NCI-H1417 treated with DMSO at 0.1 percent for 48 hours (cell line): ENCODE measurements at regions not wholly inside any gene's neighbourhood (a gene's known extent, or its start where the extent isn't known, plus 50 kb on each side); places are given as distances from the start of the nearest gene placed in this dataset.
"Not testable (repeated sequence)": the region's sequence is repeated elsewhere in the genome, so short reads cannot be mapped to it uniquely, and the experiment has no call there.

Experiments used
- DNase-seq: peaks from one replicate; lab custom pipeline; 2025; lab: John Stamatoyannopoulos, UW

DNA sequence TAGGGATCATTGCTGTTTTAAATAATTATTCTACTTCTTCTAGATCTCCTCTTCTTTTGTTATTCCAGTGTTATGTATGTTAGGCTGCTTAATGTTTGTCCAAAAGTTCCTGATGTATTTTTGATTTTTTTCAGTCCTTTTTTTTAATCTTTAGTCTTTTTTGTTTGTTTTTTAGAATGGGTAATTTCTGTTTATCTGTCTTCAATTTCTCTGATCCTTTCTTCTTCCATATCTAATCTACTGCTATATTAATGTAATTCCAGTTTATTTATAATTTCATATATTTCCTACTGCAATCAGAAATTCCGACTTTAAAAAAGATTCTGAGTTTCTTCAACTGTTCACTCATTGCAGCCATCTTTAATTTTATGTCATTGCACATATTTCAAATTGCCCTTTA, 452.8 kb upstream of the POT1 start:
- no peak for DNase-seq

GRCh38 chr7:125375942-125376341, 446.3 kb upstream of the POT1 start:
- no peak for DNase-seq

- DNase-seq, result no peak
Measured at GRCh38 chr7:125370502-125370901, 440.9 kb upstream of the POT1 start.

DNA sequence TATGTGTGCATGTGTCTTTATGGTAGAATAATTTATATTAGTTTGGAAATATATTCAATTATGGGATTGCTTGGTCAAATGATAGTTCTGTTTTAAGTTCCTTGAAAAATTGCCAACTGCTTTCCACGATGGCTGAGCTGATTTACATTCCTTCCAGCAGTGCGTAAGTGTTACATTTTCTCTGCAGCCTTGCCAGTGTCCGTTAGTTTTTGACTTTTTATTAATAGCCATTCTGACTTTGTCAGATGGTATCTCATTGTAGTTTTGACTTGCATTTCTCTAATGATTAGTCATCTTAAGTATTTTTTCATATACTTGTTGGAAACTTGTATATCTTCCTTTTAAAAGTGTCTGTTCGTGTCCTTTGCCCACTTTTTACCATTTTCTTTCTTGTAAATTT, 434.2 kb upstream of the POT1 start:
- DNase-seq, result no peak

DNA sequence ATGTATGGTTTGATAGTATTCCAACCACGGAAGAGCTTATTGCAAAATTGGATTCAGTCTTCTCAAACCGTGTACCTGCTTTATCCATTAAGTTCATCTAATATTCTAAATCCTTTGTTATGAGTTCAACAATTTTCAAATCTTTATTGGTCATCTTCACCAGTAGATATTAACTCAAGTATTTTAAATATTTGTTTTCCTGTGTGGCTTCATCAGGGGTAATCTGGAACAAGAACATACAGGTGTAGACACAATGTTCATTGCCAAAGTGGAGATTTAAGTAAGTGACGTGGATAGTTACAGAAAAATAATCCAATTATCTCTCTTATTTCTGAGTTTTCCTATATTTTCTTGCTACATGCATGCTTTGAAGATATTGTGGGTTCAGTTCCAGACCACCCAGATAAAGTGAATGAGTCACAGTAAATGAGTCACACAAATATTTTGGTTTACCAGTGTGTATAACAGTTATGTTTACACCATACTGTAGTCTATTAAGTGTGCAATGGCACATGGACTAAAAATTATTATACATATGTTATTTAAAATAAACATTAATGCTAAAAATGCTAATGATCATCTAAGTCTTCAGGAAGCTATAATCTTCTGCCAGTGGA, 429.0 kb upstream of the POT1 start:
- DNase-seq, result no peak

DNA sequence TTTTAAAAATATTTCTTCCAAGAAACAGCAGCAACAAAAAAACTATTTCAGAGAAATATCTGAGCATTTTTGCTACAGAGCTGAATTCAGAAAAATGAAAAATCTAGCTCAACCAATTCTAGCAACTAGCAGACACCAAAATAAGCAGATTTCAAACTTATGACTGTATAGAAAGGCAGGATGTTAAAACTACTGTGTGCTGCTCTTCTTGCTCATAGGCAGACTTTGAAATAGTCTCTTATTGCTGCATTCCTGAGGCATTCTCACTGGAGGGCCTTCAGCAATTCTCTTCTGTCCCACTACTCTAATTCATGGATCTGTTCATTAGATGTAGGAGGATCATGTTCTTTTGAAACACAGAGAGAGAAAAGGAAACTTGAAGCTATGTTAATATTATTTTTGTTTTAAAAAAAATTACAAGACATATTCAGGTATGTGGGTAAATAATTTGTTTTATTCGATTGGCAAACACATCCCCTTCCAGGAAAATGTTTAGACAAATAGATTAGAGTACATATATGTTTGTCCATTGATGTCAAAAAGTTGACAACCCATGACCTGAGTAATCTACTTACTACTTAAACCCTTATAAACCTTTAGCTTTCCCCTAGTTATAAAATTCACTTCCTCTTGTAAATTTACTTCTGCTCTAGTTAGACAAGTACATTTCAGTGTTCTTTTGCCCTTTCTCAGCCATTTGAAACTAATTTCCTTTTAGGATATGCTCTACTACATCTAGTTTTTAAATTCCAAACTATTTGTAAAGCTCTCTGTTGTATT, 428.2 kb upstream of the POT1 start:
- DNase-seq, result no peak

GRCh38 chr7:125355899-125356298, 426.3 kb upstream of the POT1 start:
- no peak for DNase-seq

DNA sequence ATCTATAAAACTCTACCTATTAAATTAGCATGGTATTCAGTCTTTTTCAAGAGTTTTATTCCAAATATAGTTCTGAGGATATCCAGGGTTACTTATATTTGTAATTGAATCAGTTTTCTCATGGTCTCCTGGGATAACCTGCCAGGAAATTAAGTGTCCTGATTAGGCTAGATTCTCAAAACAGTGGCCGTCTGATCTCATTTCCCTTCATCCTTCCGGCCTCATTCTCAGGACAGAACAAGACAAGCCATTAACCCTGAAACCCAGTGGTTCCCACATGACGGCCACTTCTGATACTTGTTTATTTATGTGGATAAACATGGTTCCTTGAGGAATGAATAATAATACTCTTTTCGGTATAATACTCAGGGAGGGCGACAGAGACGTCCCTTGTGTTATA, 417.6 kb upstream of the POT1 start:
- DNase-seq, result no peak

- DNase-seq, result no peak
Measured at GRCh38 chr7:125338110-125338509, 408.5 kb upstream of the POT1 start.

- DNase-seq, result no peak
Measured at GRCh38 chr7:125336326-125336725, 406.7 kb upstream of the POT1 start.

GRCh38 chr7:125326666-125327255, 397.1 kb upstream of the POT1 start:
- no peak for DNase-seq

- no peak for DNase-seq
Measured at GRCh38 chr7:125316466-125316865, 386.8 kb upstream of the POT1 start.

DNA sequence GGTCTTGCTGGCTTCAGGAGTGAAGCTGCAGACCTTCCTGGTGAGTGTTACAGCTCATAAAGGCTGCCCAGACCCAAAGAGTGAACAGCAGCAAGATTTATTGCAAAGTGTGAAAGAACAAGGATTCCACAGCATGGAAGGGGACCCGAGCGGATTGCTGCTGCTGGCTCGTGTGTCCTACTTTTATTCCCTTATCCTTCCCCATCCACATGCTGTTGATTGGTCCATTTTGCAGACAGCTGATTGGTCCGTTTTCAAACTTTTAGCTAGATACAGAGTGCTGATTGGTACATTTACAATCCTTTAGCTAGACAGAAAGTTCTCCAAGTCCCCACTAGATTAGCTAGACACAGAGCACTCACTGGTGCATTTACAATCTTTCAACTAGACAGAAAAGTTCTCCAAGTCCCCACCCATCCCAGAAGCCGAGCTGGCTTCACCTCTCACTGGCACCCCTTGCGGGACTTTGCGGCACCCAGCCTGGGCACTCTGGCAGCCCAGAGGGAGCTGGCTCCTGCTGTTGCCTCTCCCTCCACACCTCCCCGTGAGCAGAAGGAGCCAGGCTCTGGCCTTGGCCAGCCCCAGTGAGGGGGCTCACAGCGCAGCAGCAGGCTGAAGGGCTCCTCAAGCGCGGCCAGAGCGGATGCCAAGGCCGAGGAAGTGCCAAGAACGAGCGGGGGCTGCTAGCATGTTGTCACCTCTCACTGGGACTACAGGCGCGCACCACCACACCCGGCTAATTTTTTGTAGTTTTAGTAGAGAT, 369.6 kb upstream of the POT1 start:
- DNase-seq, result no peak

- no peak for DNase-seq
Measured at GRCh38 chr7:125279961-125280360, 350.3 kb upstream of the POT1 start.

DNA sequence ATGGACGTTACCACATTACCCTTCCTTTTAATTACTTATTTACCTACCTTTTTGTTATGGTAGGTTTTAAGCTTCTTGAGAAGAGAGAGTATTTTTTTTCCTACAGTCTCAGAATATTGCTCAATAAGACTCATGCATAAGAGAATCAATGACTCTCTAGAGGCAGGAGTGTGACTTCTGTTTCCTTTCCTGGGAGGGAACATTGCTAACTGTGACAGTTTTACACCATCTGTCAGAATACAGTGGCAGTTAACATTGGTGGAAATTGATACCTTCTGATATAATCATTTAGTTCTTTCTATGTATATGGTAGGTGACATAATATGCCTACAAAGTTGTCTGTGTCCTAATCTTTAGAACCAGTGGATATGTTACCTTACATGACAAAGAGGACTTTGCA, 348.7 kb upstream of the POT1 start:
- DNase-seq, result no peak

GRCh38 chr7:125274742-125275141, 345.1 kb upstream of the POT1 start:
- DNase-seq, result not testable (repeated sequence)

DNA sequence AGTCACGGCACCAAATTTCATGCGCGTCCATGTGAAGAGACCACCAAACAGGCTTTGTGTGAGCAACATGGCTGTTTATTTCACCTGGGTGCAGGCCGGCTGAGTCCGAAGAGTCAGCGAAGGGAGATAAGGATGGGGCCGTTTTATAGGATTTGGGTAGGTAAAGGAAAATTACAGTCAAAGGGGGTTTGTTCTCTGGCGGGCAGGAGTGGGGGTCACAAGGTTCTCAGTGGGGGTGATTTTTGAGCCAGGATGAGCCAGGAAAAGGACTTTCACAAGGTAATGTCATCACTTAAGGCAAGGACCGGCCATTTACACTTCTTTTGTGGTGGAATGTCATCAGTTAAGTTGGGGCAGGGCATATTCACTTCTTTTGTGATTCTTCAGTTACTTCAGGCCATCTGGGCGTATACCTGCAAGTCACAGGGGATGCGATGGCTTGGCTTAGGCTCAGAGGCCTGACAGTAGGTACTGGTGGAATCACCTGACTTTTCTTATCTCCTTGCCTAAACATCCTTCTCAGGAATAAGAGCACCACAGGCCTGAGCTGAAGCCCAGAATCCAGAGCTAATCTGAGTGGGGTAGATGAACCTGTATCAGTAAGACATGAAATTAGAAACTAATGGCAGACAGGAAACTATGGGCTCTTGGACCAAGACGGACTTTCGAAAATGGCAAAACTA, 334.7 kb upstream of the POT1 start:
- not testable (repeated sequence) for DNase-seq

- not testable (repeated sequence) for DNase-seq
Measured at GRCh38 chr7:125258876-125259417, 329.3 kb upstream of the POT1 start.

DNA sequence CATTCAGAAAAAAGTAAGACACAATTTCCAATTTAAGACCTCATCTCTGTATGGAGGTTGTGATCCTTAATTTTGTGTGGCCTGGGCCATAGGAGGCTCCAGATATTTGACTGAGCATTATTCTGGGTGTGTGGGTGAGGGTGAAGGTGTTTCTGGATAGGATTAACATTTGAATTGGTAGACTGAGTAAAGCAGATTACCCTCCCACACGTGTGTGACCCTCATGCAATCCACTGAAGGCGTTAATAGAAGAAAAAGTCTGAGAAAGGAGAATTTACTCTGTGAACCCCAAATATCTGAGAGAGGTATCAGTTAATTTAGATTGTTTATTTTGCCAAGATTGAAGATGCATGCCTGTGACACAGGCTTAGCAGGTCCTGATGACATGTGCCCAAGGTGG, 328.0 kb upstream of the POT1 start:
- no peak for DNase-seq

DNA sequence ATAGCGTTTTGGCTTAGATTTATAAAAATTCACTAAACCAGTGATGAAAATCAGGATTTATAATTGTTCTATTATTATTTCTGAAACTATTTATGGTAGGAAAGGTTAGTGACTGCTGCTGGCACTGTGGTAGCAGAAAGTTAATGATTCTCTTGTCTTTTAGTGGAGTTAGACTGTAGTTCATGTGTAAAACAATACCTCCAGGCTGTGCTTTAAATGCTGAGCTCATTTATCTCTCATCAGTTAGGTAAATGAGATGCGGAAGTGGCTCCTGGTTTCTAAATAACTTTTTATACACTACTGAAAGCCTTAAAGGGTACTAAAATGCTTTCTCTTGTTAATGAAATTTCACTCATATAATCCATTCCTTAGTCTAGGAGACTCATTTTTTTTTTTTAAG, 326.8 kb upstream of the POT1 start:
- DNase-seq, result no peak

DNA sequence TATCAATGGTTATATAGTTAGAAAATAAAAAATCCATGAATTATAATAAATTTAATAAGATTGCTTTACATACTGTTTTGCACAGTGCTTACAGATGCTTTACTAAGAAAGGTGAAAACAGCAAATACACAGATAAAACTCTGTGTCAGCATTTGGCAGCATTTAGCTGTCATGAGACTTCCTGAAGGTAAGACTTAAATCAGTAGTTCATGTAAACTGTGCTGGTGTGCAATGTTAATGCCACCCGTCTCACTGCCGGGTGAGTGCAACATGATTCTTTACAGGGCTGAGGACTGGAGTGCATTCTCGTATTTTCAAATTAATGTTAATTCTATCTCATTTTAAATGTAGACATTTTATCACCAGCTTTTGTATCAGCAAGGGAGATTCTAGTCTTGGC, 326.2 kb upstream of the POT1 start:
- no peak for DNase-seq

DNA sequence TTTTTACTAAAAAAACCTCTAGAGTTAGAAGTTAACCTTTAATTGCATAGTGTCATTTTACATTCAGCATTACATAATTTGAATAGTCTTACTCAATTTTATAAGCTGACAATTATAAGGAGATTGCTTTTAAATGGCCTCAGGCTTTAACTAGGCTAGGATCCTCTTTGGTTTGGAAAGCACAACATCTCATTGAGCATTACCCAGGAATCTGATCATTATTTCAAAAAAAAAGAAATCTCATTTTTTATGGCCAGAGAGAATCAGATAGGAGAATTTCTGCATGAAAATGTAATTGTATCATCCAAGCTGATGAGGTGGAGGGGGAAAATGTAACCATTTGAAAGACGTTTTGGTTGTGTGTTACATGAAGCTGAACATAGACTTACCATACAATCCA, 324.9 kb upstream of the POT1 start:
- DNase-seq, result no peak
